Right lobe of liver (tissue), 6 donors: ENCODE measurements at regions not wholly inside any gene's neighbourhood (a gene's known extent, or its start where the extent isn't known, plus 50 kb on each side); places are given as distances from the start of the nearest gene placed in this dataset.

Source experiments
- ATAC-seq, 4 donors: fragments of 200-7000 bp; cut with Tn5 transposase; one replicate each; pipeline ENCODE4 v1.9.1; 2020; ENCODE audit warnings: mild to moderate bottlenecking in 4 of 4, moderate library complexity in 4 of 4
- DNase-seq, 3 donors: peaks; one replicate each; pipeline ENCODE4 v3.0.0-alpha.2; 2020
- H3K27ac ChIP-seq, 3 donors: fragments of 200-600 bp; one replicate each; pipeline ENCODE4 v1.8.0; 2022
- H3K27me3 ChIP-seq, 2 donors: fragments of 200-600 bp; one replicate each; pipeline ENCODE4 v1.8.0; 2022
- H3K36me3 ChIP-seq, 4 donors: fragments of 200-600 bp; sonication (generic) in 1 of 4; one replicate each; pipeline versions ENCODE4 v1.5.1 to v1.8.0; 2017 to 2022; ENCODE audit warnings: control low read depth in 1 of 4
- H3K4me1 ChIP-seq, 4 donors: fragments of 200-600 bp; sonication (generic) in 1 of 4; one replicate each; pipeline versions ENCODE4 v1.5.1 to v1.8.0; 2017 to 2022; ENCODE audit warnings: control low read depth in 1 of 4
- H3K4me3 ChIP-seq, 3 donors: fragments of 200-600 bp; one replicate each; pipeline ENCODE4 v1.8.0; 2022
- H3K9me3 ChIP-seq, 4 donors: fragments of 200-600 bp; sonication (generic) in 1 of 4; one replicate each; pipeline versions ENCODE4 v1.5.1 to v1.8.0; 2017 to 2022; ENCODE audit warnings: control low read depth in 1 of 4
- POLR2A ChIP-seq: fragments of 450-650 bp; IDR thresholded peaks from one replicate; pipeline ENCODE4 v1.6.1; 2017; ENCODE audit warnings: antibody characterized with exemption, mild to moderate bottlenecking
- WGBS: methylation state at CpG from one replicate; pipeline ENCODE4 v1.1.6; 2018; ENCODE audit warnings: low coverage, low lambda C conversion rate; ENCODE audit not compliant: insufficient coverage; ENCODE audit errors: missing lambda C conversion rate; 5-methylcytosine and 5-hydroxymethylcytosine counted together
- intact Hi-C, 2 donors: fragments of 100-400 bp; cut with DNase I; formaldehyde crosslinking; loops; one replicate each; pipeline versions ENCODE4 v1.11.2 to v1.14.1; 2022
- TF ChIP-seq, protein P1 (sequence below), 4 donors: fragments of 200-600 bp in 3 of 4; fragments of 450-650 bp in 1 of 4; IDR thresholded peaks; one replicate each; pipeline versions ENCODE4 v1.5.1 to v1.8.0; 2016 to 2022; ENCODE audit warnings: antibody characterized with exemption in 4 of 4, mild to moderate bottlenecking in 2 of 4
- donor health status: DM: no; HTN: yes; CAD: no.
- donor health status: DM: no; HTN: no; CAD: no.
- donor health status: DM: no; HTN: no; CAD: no.
- donor health status: DM: no; HTN: yes; CAD: no.
- donor health status: DM: no; HTN: yes; CAD: no.

- TF ChIP-seq, protein P1, sequence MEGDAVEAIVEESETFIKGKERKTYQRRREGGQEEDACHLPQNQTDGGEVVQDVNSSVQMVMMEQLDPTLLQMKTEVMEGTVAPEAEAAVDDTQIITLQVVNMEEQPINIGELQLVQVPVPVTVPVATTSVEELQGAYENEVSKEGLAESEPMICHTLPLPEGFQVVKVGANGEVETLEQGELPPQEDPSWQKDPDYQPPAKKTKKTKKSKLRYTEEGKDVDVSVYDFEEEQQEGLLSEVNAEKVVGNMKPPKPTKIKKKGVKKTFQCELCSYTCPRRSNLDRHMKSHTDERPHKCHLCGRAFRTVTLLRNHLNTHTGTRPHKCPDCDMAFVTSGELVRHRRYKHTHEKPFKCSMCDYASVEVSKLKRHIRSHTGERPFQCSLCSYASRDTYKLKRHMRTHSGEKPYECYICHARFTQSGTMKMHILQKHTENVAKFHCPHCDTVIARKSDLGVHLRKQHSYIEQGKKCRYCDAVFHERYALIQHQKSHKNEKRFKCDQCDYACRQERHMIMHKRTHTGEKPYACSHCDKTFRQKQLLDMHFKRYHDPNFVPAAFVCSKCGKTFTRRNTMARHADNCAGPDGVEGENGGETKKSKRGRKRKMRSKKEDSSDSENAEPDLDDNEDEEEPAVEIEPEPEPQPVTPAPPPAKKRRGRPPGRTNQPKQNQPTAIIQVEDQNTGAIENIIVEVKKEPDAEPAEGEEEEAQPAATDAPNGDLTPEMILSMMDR (IDR thresholded peaks at IDR 0.05), result no peak
- Histone ChIP-seq H3K4me3 (no peak overlapping the region), H3K27me3 (no peaks in the 10 kb centered on the region), H3K9me3 (no peaks in the 10 kb centered on the region), H3K4me1 (peaks cover 0 to 32% (median 11%) of the 10 kb centered on the region in 4 donors), H3K36me3 (no peaks in the 10 kb centered on the region), H3K27ac (peak overlapping the region in 1 of 3 donors; percentile 98)
- intact Hi-C loops, result no loop called here
- WGBS, result 86% methylated on average over 6 of the region's 7 CpGs
- no peak for ATAC-seq
- DNase-seq, result no peak
These were observed 396.9 kb downstream of the GADD45G start for GRCh38 chr9:90001747-90002146.

GRCh38 chr9:90002397-90003271 is 397.8 kb downstream of the GADD45G start:
- Histone ChIP-seq H3K36me3 (no peaks in the 10 kb centered on the region), H3K9me3 (no peaks in the 10 kb centered on the region), H3K4me3 (no peak overlapping the region), H3K27me3 (no peaks in the 10 kb centered on the region), H3K4me1 (peaks cover 0 to 29% (median 11%) of the 10 kb centered on the region in 4 donors), H3K27ac (no peak overlapping the region)
- TF ChIP-seq, protein P1 (IDR thresholded peaks at IDR 0.05), result no peak
- TF ChIP-seq POLR2A, result no peak
- 29% methylated on average over 6 of the region's 9 CpGs for WGBS
- ATAC-seq (no peak), DNase-seq (no peak)
- intact Hi-C loops, result no loop called here

DNA sequence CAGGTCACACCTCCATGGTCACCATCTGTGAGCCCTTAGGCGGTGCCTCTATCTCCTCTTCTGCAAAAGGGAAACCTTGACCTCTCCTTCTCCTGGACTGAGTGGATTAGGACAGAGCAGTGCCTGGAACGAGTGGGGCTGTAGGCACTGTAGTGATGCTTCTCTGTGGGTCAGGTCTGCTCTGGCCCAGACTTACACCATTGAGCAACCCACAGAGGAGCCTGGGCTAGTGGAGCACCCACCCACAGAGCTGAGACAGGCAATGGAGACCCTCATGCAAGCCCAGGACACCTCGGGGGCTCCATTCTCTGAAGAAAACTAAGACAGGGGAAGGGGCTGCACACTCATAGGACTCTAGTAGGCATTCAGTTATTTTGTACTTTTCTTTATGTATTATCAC is 400.6 kb downstream of the GADD45G start:
- no peaks in the 10 kb centered on the region for H3K36me3 ChIP-seq
- no peak overlapping the region for H3K27ac ChIP-seq
- no peak for TF ChIP-seq POLR2A
- TF ChIP-seq, protein P1 (IDR thresholded peaks at IDR 0.05), result no peak
- no peak for ATAC-seq
- H3K4me1 ChIP-seq, result peaks cover 0 to 11% (median 4%) of the 10 kb centered on the region in 4 donors
- no peaks in the 10 kb centered on the region for H3K9me3 ChIP-seq
- H3K27me3 ChIP-seq, result no peaks in the 10 kb centered on the region
- DNase-seq, result no peak
- no CpG with 5 or more reads among the region's 3 CpGs for WGBS
- no peak overlapping the region for H3K4me3 ChIP-seq
- intact Hi-C loops, result no loop called here

DNA sequence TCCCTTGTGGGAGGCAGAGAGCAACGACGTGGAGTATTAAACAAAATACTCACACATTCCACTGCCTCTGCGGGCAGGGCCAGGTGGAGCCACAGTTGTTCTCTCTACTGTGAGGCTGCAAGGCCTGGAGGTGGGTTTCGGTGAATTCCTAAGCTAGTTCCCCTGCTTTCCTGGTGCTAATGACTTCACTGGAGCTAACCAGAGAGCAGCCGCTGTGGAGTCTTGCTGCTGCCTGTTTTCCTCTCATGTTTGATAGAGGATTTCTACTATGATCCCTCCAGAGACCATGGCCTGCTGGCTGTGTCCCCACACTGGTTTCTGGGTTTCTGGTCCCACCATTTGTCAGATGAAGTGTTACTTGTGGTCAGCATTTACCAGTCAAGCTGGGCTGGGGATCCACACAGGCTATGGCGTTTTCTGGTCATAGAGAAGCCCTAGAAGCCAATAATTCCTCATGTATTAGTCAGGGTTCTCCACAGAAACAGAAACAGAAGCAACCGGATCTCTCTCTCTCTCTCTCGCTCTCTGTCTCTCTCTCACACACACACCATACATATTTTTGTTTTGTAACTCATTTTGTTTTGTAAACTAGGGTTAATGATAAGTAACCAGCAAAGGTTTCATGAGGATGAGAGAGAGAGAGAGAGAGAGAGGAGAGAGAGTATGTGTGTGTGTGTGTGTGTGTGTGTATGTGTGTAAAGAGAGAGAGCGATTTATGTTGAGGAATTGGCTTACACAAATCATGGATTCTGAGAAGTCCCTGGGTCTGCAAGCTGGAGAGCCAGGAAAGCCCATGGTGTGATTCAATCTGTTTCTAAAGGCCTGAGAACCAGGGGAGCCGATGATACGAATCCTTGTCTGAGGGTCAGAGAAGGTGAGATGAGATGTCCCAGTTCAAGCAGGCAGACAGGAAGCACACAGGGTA is 403.0 kb downstream of the GADD45G start:
- intact Hi-C loops, result no loop called here
- ATAC-seq, result peak in 1 of 4 donors; percentile 25

More for the DNA sequence above, 403.0 kb downstream of the GADD45G start:
- Histone ChIP-seq H3K36me3 (no peaks in the 10 kb centered on the region), H3K27me3 (no peaks in the 10 kb centered on the region), H3K4me1 (peaks cover 0 to 4% (median 0%) of the 10 kb centered on the region in 4 donors), H3K9me3 (no peaks in the 10 kb centered on the region), H3K4me3 (no peak overlapping the region), H3K27ac (no peak overlapping the region)
- TF ChIP-seq, protein P1 (IDR thresholded peaks at IDR 0.05), result no peak
- DNase-seq, result no peak
- 83% methylated on average over 9 of the region's 11 CpGs for WGBS
